ENCODE measurements at regions not wholly inside any gene's neighbourhood (a gene's known extent, or its start where the extent isn't known, plus 50 kb on each side); places are given as distances from the start of the nearest gene placed in this dataset.

DNA sequence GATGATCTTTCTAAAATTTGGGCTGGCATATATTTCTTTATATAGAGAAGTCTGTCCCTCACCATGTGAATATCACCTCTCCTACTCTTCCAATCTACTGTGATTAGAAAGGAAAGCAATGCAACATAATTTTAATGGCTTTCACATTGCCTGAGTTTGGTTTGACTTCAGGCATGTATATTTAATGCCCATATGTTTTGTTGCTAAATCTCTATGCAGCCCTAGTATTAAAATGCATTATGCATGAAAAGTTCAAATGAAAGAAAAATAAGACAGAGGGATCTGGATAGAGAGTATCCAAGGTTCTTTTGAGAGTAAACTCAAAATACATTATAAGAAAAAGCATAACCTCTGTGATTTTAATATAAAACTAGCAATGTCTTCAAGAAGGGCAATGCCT, 518.3 kb downstream of the PRR16 start:
- TF ChIP-seq, protein P1, sequence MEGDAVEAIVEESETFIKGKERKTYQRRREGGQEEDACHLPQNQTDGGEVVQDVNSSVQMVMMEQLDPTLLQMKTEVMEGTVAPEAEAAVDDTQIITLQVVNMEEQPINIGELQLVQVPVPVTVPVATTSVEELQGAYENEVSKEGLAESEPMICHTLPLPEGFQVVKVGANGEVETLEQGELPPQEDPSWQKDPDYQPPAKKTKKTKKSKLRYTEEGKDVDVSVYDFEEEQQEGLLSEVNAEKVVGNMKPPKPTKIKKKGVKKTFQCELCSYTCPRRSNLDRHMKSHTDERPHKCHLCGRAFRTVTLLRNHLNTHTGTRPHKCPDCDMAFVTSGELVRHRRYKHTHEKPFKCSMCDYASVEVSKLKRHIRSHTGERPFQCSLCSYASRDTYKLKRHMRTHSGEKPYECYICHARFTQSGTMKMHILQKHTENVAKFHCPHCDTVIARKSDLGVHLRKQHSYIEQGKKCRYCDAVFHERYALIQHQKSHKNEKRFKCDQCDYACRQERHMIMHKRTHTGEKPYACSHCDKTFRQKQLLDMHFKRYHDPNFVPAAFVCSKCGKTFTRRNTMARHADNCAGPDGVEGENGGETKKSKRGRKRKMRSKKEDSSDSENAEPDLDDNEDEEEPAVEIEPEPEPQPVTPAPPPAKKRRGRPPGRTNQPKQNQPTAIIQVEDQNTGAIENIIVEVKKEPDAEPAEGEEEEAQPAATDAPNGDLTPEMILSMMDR (IDR thresholded peaks at IDR 0.05; ENCODE audit: partially characterized antibody, unreplicated experiment) = no peak
- no peak for DNase-seq
- Mint-ChIP-seq H3K36me3 (ENCODE audit: unreplicated experiment) (no peaks in the 10 kb centered on the region), H3K4me3 (ENCODE audit: unreplicated experiment) (no peak overlapping the region), H3K4me1 (ENCODE audit: low read depth, unreplicated experiment) (no peaks in the 10 kb centered on the region), H3K27me3 (ENCODE audit: unreplicated experiment) (no peaks in the 10 kb centered on the region), H3K27ac (ENCODE audit: unreplicated experiment) (no peak overlapping the region), H3K9me3 (ENCODE audit: unreplicated experiment) (no peaks in the 10 kb centered on the region)

DNA sequence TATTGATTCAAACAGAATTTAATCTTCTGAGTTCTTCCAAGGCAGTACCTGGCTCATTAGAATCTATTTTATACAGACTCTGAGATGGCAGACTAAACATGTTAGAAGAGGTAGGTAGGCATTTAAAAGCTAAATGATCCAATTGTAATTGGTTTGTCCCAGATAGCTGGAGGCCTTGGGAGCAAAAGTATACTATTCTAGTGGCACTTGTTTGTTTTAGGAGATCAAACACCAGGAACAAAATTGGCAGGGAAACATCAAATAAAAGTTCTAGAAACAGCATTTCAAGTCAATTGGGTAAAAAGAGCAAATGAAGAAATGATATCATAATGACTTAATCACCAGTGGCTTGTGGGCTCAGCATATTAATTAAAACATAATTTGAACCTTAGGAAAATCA, 521.4 kb downstream of the PRR16 start:
- H3K4me3 Mint-ChIP-seq (ENCODE audit: unreplicated experiment) = no peak overlapping the region
- no peaks in the 10 kb centered on the region for H3K36me3 Mint-ChIP-seq (ENCODE audit: unreplicated experiment)
- peaks cover 9% of the 10 kb centered on the region for H3K4me1 Mint-ChIP-seq (ENCODE audit: low read depth, unreplicated experiment)
- no peak overlapping the region for H3K27ac Mint-ChIP-seq (ENCODE audit: unreplicated experiment)
- TF ChIP-seq, protein P1 (IDR thresholded peaks at IDR 0.05; ENCODE audit: partially characterized antibody, unreplicated experiment) = no peak
- DNase-seq = no peak
- no peaks in the 10 kb centered on the region for H3K27me3 Mint-ChIP-seq (ENCODE audit: unreplicated experiment)
- no peaks in the 10 kb centered on the region for H3K9me3 Mint-ChIP-seq (ENCODE audit: unreplicated experiment)

DNA sequence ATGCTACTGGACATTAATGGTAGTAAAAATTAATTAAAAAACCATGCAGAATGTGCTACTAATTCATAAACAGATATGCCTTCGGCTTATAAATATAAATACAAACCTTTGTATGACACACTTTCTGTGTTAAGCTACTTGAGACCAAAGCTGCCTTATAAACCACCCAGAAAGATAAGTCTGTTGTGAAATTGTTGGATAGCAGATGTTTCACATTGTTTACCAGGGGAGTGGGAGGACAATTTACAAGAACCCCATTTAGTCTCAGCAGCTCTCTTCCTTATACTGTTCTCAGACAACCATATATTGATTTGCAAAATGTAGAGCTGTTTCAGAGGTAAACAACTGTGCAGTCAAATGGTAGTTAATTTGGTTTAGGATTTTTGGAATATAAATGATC, 524.4 kb downstream of the PRR16 start:
- no peaks in the 10 kb centered on the region for H3K9me3 Mint-ChIP-seq (ENCODE audit: unreplicated experiment)
- no peaks in the 10 kb centered on the region for H3K27me3 Mint-ChIP-seq (ENCODE audit: unreplicated experiment)
- H3K27ac Mint-ChIP-seq (ENCODE audit: unreplicated experiment) = no peak overlapping the region
- no peaks in the 10 kb centered on the region for H3K36me3 Mint-ChIP-seq (ENCODE audit: unreplicated experiment)
- H3K4me1 Mint-ChIP-seq (ENCODE audit: low read depth, unreplicated experiment) = peaks cover 11% of the 10 kb centered on the region
- TF ChIP-seq, protein P1 (IDR thresholded peaks at IDR 0.05; ENCODE audit: partially characterized antibody, unreplicated experiment) = no peak
- no peak overlapping the region for H3K4me3 Mint-ChIP-seq (ENCODE audit: unreplicated experiment)
- no peak for DNase-seq

DNA sequence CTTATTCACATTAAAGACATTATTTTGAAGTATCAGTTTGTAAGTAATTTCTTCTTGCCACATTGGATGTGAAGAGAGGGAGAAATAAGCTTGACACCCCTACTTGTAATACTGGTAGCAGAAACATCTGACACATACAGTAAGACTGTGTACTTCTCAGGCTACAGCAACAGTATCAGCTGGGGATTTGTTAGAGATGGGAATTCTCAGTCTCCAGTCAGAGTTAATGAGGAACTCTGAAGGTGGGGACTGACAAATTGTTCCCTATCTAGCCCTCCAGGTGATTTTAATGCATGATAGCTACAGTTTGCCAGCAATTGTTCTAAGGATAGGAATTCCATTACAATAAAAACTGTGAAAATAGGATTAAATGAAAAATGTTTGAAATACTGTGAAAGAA, 524.8 kb downstream of the PRR16 start:
- H3K4me1 Mint-ChIP-seq (ENCODE audit: low read depth, unreplicated experiment) = peaks cover 11% of the 10 kb centered on the region
- H3K36me3 Mint-ChIP-seq (ENCODE audit: unreplicated experiment) = no peaks in the 10 kb centered on the region
- no peak overlapping the region for H3K4me3 Mint-ChIP-seq (ENCODE audit: unreplicated experiment)
- H3K27me3 Mint-ChIP-seq (ENCODE audit: unreplicated experiment) = no peaks in the 10 kb centered on the region
- TF ChIP-seq, protein P1 (IDR thresholded peaks at IDR 0.05; ENCODE audit: partially characterized antibody, unreplicated experiment) = no peak
- no peak overlapping the region for H3K27ac Mint-ChIP-seq (ENCODE audit: unreplicated experiment)
- DNase-seq = no peak
- H3K9me3 Mint-ChIP-seq (ENCODE audit: unreplicated experiment) = no peaks in the 10 kb centered on the region

DNA sequence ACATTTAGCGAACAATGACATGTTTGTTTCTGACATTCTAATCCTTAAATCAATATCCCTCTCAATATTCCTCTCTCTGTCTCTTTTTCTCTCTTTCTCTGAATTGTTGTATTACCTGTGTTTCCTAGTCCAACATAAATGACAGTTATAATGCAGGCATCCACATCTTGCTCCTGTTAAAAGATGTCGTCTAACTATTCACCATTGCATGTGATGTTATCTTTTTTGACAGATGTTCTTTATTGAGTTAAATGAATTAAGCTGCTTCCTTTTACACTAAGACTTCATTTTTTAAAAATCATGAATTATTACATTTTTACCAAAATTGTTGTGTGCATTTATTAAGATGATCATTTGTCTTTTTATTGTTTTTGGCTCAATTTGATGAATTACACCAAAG, 527.5 kb downstream of the PRR16 start:
- Mint-ChIP-seq H3K4me1 (ENCODE audit: low read depth, unreplicated experiment) (peaks cover 11% of the 10 kb centered on the region), H3K4me3 (ENCODE audit: unreplicated experiment) (no peak overlapping the region), H3K27me3 (ENCODE audit: unreplicated experiment) (no peaks in the 10 kb centered on the region), H3K27ac (ENCODE audit: unreplicated experiment) (no peak overlapping the region), H3K36me3 (ENCODE audit: unreplicated experiment) (no peaks in the 10 kb centered on the region), H3K9me3 (ENCODE audit: unreplicated experiment) (no peaks in the 10 kb centered on the region)
- TF ChIP-seq, protein P1 (IDR thresholded peaks at IDR 0.05; ENCODE audit: partially characterized antibody, unreplicated experiment) = no peak
- DNase-seq = no peak

Measured in glutamatergic neuron (in vitro differentiated cells).